ENCODE measurements at regions not wholly inside any gene's neighbourhood (a gene's known extent, or its start where the extent isn't known, plus 50 kb on each side); places are given as distances from the start of the nearest gene placed in this dataset.

DNA sequence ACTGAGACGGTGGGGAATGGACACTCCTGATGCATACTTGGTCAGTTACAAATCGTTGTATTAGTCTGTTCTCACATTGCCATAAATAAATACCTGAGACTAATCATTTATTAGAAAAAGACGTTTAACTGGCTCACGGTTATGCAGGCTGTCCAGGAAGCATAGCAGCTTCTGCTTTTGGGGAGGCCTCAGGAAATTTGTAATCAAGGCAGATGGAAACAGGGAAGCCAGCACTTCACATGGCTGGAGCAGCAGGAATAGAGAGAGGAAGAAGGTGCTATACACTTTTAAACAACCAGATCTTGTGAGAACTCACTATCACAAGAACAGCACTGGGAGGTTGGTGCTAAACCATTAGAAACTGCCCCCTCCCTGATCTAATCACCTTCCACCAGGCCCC is 418.2 kb downstream of the FLRT2 start:
- Mint-ChIP-seq H3K27ac (ENCODE audit: unreplicated experiment) (no peak overlapping the region), H3K36me3 (ENCODE audit: unreplicated experiment) (no peaks in the 10 kb centered on the region), H3K9me3 (ENCODE audit: unreplicated experiment) (peaks cover 3% of the 10 kb centered on the region), H3K4me3 (ENCODE audit: unreplicated experiment) (no peak overlapping the region), H3K4me1 (ENCODE audit: low read depth, unreplicated experiment) (no peaks in the 10 kb centered on the region), H3K27me3 (ENCODE audit: unreplicated experiment) (no peaks in the 10 kb centered on the region)
- TF ChIP-seq, protein P1, sequence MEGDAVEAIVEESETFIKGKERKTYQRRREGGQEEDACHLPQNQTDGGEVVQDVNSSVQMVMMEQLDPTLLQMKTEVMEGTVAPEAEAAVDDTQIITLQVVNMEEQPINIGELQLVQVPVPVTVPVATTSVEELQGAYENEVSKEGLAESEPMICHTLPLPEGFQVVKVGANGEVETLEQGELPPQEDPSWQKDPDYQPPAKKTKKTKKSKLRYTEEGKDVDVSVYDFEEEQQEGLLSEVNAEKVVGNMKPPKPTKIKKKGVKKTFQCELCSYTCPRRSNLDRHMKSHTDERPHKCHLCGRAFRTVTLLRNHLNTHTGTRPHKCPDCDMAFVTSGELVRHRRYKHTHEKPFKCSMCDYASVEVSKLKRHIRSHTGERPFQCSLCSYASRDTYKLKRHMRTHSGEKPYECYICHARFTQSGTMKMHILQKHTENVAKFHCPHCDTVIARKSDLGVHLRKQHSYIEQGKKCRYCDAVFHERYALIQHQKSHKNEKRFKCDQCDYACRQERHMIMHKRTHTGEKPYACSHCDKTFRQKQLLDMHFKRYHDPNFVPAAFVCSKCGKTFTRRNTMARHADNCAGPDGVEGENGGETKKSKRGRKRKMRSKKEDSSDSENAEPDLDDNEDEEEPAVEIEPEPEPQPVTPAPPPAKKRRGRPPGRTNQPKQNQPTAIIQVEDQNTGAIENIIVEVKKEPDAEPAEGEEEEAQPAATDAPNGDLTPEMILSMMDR (IDR thresholded peaks at IDR 0.05; ENCODE audit: partially characterized antibody, unreplicated experiment): no peak
- no peak for DNase-seq

DNA sequence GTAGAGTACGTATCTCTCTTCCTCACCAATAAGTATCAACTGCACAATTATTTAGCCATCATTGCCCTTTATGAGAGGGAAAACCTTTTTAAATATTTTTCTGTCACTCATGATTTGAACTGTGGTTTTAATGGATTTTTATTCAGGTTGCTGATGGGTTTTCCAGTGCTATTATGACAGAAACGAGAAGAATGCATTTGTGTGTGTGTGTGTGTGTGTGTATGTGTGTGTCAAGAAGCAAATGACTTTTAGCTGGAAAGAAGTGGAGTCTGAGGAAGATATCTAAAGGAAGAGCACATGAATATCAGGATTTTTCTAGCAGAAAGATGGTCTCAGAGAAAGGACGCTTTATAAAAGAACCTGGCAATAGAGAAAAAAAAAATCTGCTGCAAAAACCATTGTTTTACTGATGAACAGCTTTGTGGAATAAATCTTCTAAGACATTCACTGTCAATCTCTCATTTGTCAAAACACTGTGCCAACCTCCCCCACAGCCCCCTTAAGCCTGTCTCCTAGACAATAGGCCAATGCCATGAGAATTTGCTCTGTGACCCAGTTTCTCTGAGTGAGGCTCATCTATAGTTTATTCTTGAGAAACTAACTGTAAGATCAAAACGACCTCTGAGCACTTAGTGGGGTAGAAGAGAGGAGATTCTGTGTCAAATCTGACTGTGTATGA is 417.7 kb downstream of the FLRT2 start:
- H3K4me1 Mint-ChIP-seq (ENCODE audit: low read depth, unreplicated experiment): no peaks in the 10 kb centered on the region
- H3K36me3 Mint-ChIP-seq (ENCODE audit: unreplicated experiment): no peaks in the 10 kb centered on the region
- no peak overlapping the region for H3K4me3 Mint-ChIP-seq (ENCODE audit: unreplicated experiment)
- DNase-seq: no peak
- H3K27ac Mint-ChIP-seq (ENCODE audit: unreplicated experiment): no peak overlapping the region
- no peaks in the 10 kb centered on the region for H3K27me3 Mint-ChIP-seq (ENCODE audit: unreplicated experiment)
- TF ChIP-seq, protein P1 (IDR thresholded peaks at IDR 0.05; ENCODE audit: partially characterized antibody, unreplicated experiment): no peak
- peaks cover 3% of the 10 kb centered on the region for H3K9me3 Mint-ChIP-seq (ENCODE audit: unreplicated experiment)

DNA sequence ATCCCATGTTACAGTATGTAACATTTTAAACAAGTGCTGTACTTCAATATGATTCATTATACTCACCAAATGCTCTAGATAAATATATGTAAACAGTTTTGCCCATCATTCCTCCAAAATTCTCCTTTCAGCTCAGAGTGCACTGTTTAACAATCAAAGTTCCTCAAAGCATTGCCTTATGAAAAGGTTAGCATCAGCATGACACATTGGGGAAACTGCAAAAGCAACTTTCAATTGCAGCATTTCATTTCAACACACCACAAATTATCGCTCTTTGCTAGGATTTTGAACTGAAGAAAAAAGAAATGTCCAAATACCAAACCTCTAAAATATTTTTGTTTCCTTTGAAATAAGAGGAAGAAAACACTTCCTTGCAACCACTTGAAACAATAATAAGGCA is 413.2 kb downstream of the FLRT2 start:
- peaks cover 4% of the 10 kb centered on the region for H3K36me3 Mint-ChIP-seq (ENCODE audit: unreplicated experiment)
- TF ChIP-seq, protein P1 (IDR thresholded peaks at IDR 0.05; ENCODE audit: partially characterized antibody, unreplicated experiment): no peak
- no peak overlapping the region for H3K27ac Mint-ChIP-seq (ENCODE audit: unreplicated experiment)
- no peaks in the 10 kb centered on the region for H3K4me1 Mint-ChIP-seq (ENCODE audit: low read depth, unreplicated experiment)
- H3K9me3 Mint-ChIP-seq (ENCODE audit: unreplicated experiment): peaks cover 3% of the 10 kb centered on the region
- no peak for DNase-seq
- H3K27me3 Mint-ChIP-seq (ENCODE audit: unreplicated experiment): peaks cover 2% of the 10 kb centered on the region
- H3K4me3 Mint-ChIP-seq (ENCODE audit: unreplicated experiment): no peak overlapping the region

DNA sequence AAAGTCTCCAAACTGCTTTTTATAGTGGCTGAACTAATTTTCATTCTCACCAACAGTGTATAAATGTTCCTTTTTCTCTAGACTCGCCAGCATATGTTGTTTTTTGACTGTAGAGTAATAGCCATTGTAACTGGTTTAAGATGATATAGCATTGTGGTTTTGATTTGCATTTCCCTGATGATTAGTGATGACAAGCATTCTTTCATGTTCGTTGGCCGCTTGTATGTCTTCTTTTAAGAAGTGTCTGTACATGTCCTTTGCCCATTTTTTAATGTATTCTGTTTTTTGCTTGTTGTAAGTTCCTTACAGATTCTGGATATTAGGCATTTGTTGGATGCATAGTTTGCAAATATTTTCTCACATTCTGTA is 404.9 kb downstream of the FLRT2 start:
- peaks cover 10% of the 10 kb centered on the region for H3K36me3 Mint-ChIP-seq (ENCODE audit: unreplicated experiment)
- H3K9me3 Mint-ChIP-seq (ENCODE audit: unreplicated experiment): peaks cover 4% of the 10 kb centered on the region
- H3K27me3 Mint-ChIP-seq (ENCODE audit: unreplicated experiment): no peaks in the 10 kb centered on the region
- H3K4me1 Mint-ChIP-seq (ENCODE audit: low read depth, unreplicated experiment): no peaks in the 10 kb centered on the region
- no peak for DNase-seq
- H3K27ac Mint-ChIP-seq (ENCODE audit: unreplicated experiment): no peak overlapping the region
- no peak overlapping the region for H3K4me3 Mint-ChIP-seq (ENCODE audit: unreplicated experiment)
- TF ChIP-seq, protein P1 (IDR thresholded peaks at IDR 0.05; ENCODE audit: partially characterized antibody, unreplicated experiment): no peak

DNA sequence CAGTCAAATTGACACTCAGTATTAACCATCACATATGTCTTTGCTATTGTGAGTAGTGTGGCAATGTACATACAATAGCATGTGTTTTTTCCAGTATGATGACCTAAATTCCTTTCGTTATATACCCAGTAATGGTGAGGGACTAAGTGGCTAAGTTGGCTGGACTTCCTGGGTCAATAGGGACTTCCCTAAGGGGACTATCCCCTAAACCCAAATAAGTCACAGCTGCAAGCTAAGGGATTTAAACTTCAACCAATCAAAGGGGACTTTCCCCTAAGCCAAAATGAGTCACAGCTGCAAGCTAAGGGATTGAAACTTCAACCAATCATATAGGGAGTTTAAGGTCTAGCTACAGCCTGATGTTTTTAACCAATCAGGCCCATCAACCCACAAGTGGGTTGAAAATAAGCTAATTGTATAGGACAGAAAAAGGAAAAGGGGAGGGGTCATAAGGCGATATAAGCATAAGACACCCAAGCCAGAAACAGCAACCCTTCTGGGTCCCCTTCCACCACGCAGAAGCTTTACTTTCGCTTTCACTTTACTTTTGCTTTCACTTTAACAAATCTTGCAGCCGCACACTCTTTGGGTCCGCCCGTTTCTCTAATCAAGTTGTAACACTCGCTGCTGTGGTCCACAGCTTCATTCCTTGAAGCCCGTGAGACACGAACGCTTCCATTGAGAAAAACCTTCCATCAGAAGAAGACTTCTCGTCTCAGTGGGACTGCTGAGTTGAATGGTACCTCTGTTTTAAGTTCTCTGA is 404.4 kb downstream of the FLRT2 start:
- Mint-ChIP-seq H3K27me3 (ENCODE audit: unreplicated experiment) (no peaks in the 10 kb centered on the region), H3K27ac (ENCODE audit: unreplicated experiment) (no peak overlapping the region), H3K9me3 (ENCODE audit: unreplicated experiment) (peaks cover 4% of the 10 kb centered on the region), H3K4me1 (ENCODE audit: low read depth, unreplicated experiment) (no peaks in the 10 kb centered on the region), H3K4me3 (ENCODE audit: unreplicated experiment) (no peak overlapping the region), H3K36me3 (ENCODE audit: unreplicated experiment) (peaks cover 10% of the 10 kb centered on the region)
- no peak for DNase-seq
- TF ChIP-seq, protein P1 (IDR thresholded peaks at IDR 0.05; ENCODE audit: partially characterized antibody, unreplicated experiment): no peak

Measured in glutamatergic neuron (in vitro differentiated cells).